ENCODE measurements at regions not wholly inside any gene's neighbourhood (a gene's known extent, or its start where the extent isn't known, plus 50 kb on each side); places are given as distances from the start of the nearest gene placed in this dataset.

- peak; percentile 44 for DNase-seq
Observed at GRCh38 chrX:40267334-40268187, 169.8 kb upstream of the BCOR start.

- peak; percentile 70 for DNase-seq
Observed at GRCh38 chrX:40266490-40267333, 169.0 kb upstream of the BCOR start.

DNA sequence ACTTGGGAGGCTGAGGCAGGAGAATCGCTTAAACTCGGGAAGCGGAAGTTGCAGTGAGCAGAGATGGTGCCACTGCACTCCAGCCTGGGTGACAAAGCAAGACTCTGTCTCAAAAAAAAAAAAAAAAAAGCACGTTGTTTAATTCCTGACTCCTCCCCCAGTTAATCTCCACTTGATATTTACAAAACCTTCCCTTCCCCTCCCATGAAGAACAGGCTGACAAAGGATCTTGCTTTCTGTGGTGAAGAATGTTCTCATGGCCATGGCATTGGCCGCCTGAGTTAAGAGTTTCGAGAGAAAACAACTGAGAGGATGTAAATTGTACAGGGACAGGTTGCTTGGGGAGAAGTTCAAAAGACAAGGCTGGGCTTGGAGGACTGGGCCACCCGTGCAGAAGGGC is 168.2 kb upstream of the BCOR start:
- no peak for DNase-seq

DNA sequence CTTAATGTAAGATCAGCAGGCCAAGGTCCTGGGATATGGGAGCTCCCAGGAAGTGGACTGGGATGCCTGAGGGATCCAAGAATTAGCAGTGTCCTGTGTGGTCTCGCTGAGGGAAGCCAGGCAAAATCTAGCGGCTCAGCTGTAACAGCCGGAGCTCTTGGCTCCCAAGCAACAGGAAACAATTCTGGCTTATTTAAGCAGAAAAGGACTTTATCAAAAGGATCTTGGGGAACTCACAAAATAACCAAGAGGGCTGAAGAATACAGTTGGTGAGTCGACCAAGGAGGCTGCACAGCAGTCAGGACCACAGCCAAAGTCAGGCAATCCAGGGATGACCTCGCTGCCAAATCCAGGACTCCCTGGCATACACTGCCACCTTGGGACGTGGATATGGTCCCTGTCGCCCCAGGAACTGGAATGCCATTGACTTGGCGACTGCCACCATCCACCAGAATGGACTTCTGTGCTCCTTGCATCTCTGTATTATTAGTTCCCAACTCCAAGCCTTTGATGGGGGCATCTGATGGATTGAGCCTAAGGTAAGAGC is 165.3 kb upstream of the BCOR start:
- DNase-seq, result no peak

DNA sequence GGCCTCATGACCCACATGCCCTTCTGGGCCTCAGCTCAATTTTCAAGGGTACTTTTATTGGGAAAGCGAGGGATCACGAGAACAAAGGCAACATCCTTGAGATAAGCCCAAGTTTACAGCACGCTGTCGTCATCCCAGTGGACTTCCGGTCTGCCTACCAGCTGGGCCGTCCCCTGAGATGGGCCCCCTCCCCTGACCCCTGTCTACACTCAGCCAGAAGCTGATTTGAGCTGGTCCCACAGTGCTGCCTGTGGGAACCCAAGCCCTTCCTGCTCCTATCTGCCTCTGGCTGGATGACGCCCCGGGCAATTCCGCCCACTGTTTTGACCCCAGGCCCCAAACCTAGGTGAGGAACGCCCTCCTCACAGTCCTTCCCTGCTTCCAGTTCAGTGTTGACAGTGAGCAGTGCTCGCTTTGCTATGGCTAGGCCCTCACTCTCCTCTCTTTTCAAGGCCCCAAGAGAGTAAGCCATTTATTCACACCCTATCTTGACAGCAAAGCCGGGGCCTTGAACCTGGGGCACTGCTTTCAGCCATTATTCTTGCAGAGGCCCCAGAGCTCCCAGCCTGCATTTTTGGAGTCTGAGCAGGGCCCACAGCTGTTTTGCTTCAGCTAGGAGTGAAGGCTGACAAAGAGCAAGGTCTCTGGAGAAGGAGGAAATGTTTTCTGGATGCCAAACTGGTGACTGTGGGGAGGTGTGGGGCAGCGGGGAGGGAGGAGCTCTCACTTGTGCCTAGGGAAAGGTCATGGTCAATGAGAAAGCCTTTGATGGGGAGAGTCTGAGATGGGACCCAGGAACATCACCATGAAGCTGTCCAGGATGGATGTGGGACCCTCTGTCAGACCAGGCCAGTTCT is 164.6 kb upstream of the BCOR start:
- no peak for DNase-seq

DNA sequence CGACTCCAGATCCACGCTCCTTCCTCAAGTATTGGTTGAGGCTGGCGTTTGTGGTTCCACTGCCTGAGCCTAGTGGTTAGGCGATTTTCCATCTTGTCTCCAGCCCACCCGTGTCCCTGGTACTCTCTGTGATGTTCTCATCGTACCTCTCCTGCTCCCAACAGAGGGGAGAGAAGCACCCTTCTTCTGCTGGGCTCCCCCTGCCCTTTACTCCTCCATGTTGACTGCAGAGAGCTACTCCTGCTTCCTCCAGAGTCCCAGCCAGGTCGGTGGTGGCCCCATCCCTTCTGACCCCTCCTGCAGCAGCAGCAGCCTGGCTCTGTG is 164.0 kb upstream of the BCOR start:
- no peak for DNase-seq

- DNase-seq, result peak; percentile 56
Observed at GRCh38 chrX:40260146-40260747, 162.5 kb upstream of the BCOR start.

DNA sequence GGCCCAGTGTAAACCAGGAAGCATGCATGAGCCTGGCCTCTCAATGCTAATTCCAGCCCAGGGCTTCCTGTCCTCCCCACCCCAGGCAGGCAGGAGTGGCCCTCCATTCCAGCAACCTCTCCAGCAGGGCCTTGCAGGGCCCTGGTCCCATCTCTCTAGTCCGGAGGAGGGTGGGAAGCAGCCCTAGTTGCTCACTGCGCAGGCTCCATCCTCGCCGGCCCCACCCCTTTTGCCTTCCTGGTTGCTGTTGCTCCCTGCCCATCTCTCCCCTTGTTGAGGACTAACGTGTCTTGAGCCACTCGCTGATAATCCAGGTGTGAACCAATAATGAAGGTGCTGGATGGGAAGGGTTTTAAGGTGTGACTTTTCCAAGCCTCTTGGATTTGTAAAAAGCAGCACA is 161.2 kb upstream of the BCOR start:
- DNase-seq, result no peak

GRCh38 chrX:40253771-40254170 is 156.0 kb upstream of the BCOR start:
- DNase-seq, result no peak

GRCh38 chrX:40249582-40249981 is 151.8 kb upstream of the BCOR start:
- no peak for DNase-seq

- DNase-seq, result no peak
Observed at GRCh38 chrX:40248822-40249221, 151.1 kb upstream of the BCOR start.

DNA sequence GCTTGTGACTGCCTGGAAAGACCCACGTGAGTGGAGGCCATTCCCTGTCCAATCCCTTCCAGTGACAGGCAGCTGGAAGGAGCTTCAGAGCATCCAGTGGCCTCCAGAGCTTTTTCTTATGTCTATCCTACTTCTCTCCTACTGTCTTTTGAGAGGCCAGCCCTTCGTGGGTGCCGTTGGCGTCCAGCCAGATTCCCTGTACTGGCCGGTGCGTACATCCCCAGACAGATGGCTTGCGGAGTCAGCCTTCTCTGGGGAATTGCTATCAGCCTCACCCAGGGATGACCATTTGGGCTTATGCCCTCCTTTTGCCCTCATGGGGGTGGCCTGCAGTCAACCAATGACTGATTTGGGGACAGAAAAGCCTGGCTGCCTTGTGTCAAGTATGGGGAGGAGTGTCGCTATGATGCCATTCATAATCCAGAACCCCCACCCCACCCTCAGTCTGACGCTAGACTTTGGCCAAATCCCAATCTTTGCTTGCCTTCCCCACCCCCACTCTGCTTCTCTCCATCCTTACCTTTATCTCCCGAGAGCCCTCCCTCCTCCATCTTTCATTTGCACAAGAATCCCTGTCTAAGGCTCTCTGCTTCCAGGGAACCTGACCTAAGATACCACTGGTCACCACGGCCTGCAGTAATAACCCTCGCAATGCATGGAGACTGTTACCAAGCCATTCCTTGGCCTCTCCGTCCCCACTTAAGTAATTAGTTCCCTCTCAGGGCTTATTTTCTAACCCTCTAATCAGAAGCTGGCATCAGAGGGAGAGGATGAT is 150.3 kb upstream of the BCOR start:
- no peak for DNase-seq

GRCh38 chrX:40247382-40247781 is 149.6 kb upstream of the BCOR start:
- no peak for DNase-seq

GRCh38 chrX:40245488-40246071 is 147.8 kb upstream of the BCOR start:
- DNase-seq, result no peak

DNA sequence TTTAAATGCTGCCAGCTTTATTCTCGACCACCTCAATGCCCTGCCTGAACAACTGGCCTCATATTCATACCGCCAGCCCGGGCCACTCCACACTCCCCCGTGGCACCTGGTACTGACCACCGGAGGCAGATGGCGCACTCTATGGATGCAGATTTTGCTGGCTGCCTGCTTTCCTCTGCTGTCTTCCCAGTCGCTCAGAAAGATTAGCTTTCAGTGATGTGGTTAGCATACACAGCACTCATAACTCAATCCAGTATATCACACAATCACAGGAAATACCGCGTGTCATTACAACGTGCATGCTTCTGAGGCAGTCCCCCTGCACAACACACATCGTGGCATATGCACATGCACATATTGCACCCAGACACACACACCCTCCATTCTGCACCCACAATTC is 147.2 kb upstream of the BCOR start:
- DNase-seq, result no peak

GRCh38 chrX:40243755-40244515 is 146.2 kb upstream of the BCOR start:
- DNase-seq, result no peak

GRCh38 chrX:40240844-40241243 is 143.1 kb upstream of the BCOR start:
- peak; percentile 47 for DNase-seq

GRCh38 chrX:40237731-40238178 is 140.0 kb upstream of the BCOR start:
- no peak for DNase-seq

DNA sequence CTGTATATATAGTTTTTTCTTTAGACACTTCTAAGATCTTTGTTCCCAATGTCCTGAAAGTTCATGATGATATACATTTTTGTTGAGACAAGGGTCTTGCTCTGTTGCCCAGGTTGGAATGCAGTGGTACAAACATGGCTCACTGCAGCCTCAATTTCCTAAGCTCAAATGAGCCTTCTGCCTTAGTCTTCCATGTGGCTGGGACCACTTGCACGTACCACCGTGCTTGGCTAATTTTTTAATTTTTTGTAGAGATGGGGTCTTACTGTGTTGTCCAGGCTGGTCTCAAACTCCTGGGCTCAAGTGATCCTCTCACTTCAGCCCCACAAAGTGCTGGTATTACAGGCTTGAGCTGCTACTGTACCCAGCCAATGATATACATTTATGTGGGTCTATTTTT is 132.9 kb upstream of the BCOR start:
- DNase-seq, result no peak

- no peak for DNase-seq
Observed at GRCh38 chrX:40227125-40227524, 129.4 kb upstream of the BCOR start.

DNA sequence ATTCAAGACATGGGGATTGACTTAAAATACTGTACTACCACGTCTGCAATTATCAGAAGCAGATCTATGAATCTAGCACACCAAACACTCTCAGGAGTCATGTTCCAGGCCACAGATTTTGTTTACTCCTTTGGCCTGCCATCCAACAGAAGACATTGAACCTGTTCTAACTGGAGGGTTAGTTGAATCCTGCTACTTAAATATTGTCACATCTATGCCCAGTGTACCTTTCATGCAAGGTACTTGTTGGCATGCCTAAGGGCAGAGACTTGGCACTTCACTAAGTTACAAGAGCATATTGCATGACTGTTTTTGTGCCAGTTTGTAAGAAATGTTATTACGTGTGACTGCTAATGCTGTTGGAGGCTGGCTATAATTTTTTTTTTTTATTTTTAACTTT is 126.9 kb upstream of the BCOR start:
- DNase-seq, result no peak
